ENCODE measurements at regions not wholly inside any gene's neighbourhood (a gene's known extent, or its start where the extent isn't known, plus 50 kb on each side); places are given as distances from the start of the nearest gene placed in this dataset.

- no peak overlapping the region for H3K4me3 ChIP-seq
- ATAC-seq (ENCODE audit: low FRiP score in 2 of 2) (no peak), DNase-seq (no peak)
- no peaks in the 10 kb centered on the region for H3K9me3 ChIP-seq
- no peaks in the 10 kb centered on the region for H3K27me3 ChIP-seq
- 90 to 91% methylated on average over 2 of the region's 2 CpGs for WGBS, 2 donors
- TF ChIP-seq POLR2A (IDR thresholded peaks at IDR 0.05) (no peak), EP300 (IDR thresholded peaks at IDR 0.05) (no peak)
- TF ChIP-seq, protein P1, sequence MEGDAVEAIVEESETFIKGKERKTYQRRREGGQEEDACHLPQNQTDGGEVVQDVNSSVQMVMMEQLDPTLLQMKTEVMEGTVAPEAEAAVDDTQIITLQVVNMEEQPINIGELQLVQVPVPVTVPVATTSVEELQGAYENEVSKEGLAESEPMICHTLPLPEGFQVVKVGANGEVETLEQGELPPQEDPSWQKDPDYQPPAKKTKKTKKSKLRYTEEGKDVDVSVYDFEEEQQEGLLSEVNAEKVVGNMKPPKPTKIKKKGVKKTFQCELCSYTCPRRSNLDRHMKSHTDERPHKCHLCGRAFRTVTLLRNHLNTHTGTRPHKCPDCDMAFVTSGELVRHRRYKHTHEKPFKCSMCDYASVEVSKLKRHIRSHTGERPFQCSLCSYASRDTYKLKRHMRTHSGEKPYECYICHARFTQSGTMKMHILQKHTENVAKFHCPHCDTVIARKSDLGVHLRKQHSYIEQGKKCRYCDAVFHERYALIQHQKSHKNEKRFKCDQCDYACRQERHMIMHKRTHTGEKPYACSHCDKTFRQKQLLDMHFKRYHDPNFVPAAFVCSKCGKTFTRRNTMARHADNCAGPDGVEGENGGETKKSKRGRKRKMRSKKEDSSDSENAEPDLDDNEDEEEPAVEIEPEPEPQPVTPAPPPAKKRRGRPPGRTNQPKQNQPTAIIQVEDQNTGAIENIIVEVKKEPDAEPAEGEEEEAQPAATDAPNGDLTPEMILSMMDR (IDR thresholded peaks at IDR 0.05), result peak in 2 of 6 experiments; percentile 9 to 25
- no peaks in the 10 kb centered on the region for H3K36me3 ChIP-seq
- no peak overlapping the region for H3K27ac ChIP-seq
- H3K4me1 ChIP-seq, result peaks cover 0 to 11% (median 0%) of the 10 kb centered on the region in 4 donors
Observed at GRCh38 chr11:59281177-59281576, 68.5 kb upstream of the MPEG1 start.

DNA sequence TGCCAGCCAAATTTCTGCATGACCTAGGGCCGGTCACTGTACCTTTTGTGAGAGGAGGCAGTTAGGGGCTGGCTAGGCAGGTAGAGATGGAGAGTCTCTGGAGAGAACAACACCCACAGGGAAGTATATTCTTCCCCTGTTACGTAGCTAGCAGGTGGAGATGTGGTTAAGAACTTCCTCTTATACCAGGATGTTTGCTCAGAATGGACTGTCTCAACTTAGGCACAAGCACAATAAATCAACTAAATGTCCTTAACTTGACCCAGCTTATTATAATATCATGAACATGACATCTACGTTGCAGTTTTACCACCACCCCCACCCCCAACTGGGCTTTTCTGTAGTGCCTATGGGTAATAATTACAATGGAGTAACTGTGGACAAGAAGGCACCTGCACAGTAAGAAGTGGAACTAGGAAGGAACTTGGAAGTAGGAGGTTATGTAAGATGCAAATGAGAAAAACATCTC lies 60.7 kb upstream of the MPEG1 start:
- WGBS, 2 donors, result 25 to 35% methylated on average over 3 of the region's 3 CpGs
- ATAC-seq (ENCODE audit: low FRiP score in 2 of 2) (peak; percentile 61 to 64), DNase-seq (peak in 1 of 2 donors; percentile 31)
- peak overlapping the region in 3 of 4 donors; percentile 17 to 60 (median 48) for H3K27ac ChIP-seq
- H3K4me1 ChIP-seq, result peaks cover 0 to 9% (median 5%) of the 10 kb centered on the region in 4 donors
- H3K27me3 ChIP-seq, result no peaks in the 10 kb centered on the region
- TF ChIP-seq POLR2AphosphoS5 (IDR thresholded peaks at IDR 0.05), result no peak
- TF ChIP-seq EP300 (IDR thresholded peaks at IDR 0.05), result peak in 1 of 4 donors; percentile 46
- TF ChIP-seq, protein P1 (IDR thresholded peaks at IDR 0.05), result no peak
- TF ChIP-seq POLR2A (IDR thresholded peaks at IDR 0.05), result no peak
- no peaks in the 10 kb centered on the region for H3K36me3 ChIP-seq
- no peaks in the 10 kb centered on the region for H3K9me3 ChIP-seq
- H3K4me3 ChIP-seq, result no peak overlapping the region

DNA sequence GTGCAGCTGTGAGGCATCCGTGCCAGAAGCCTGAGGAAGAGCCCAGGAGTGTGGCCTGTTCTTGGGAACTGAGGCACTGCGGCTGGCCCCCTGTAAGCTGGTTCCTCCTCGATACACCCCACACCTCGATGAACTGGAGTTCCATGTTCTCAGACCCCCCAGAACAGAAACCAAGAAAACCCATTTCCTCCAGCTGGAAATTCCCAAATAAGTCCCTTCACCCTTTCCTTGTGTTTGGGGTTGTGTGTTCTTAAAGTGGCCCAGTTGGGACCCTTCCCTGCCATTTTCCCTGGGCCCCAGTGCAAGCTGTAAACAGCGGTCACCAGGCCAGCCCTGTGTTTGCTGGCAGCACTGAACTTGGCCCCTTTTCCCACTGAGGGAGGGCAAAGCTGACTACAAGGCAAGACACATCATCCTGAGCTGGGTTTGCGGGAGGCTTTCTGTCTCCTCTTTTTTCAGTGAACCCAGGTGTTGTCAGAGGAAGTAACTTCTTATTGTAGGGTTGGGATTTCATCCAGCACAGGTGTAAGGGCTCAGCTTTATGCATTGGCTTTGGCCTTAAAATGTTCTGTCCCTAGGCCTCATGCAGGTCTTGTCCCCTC lies 60.1 kb upstream of the MPEG1 start:
- peak in 1 of 2 donors; percentile 11 for ATAC-seq (ENCODE audit: low FRiP score in 2 of 2)
- H3K27me3 ChIP-seq, result no peaks in the 10 kb centered on the region
- 78 to 95% methylated on average over 6 of the region's 6 CpGs for WGBS, 2 donors
- no peaks in the 10 kb centered on the region for H3K36me3 ChIP-seq
- no peak overlapping the region for H3K4me3 ChIP-seq
- peak overlapping the region in 3 of 4 donors; percentile 17 to 60 (median 48) for H3K27ac ChIP-seq
- TF ChIP-seq, protein P1 (IDR thresholded peaks at IDR 0.05), result no peak
- TF ChIP-seq POLR2AphosphoS5 (IDR thresholded peaks at IDR 0.05) (no peak), POLR2A (IDR thresholded peaks at IDR 0.05) (no peak), EP300 (IDR thresholded peaks at IDR 0.05) (no peak)
- peaks cover 0 to 9% (median 5%) of the 10 kb centered on the region in 4 donors for H3K4me1 ChIP-seq
- H3K9me3 ChIP-seq, result no peaks in the 10 kb centered on the region
- DNase-seq, result no peak

GRCh38 chr11:59271811-59272327 lies 59.1 kb upstream of the MPEG1 start:
- DNase-seq (no peak), ATAC-seq (ENCODE audit: low FRiP score in 2 of 2) (peak in 1 of 2 donors; percentile 16)
- Histone ChIP-seq H3K4me3 (no peak overlapping the region), H3K27me3 (no peaks in the 10 kb centered on the region), H3K27ac (no peak overlapping the region), H3K36me3 (no peaks in the 10 kb centered on the region), H3K4me1 (peaks cover 0 to 9% (median 5%) of the 10 kb centered on the region in 4 donors), H3K9me3 (no peaks in the 10 kb centered on the region)
- TF ChIP-seq EP300 (IDR thresholded peaks at IDR 0.05), result no peak
- TF ChIP-seq, protein P1 (IDR thresholded peaks at IDR 0.05), result no peak
- TF ChIP-seq POLR2A (IDR thresholded peaks at IDR 0.05), result no peak
- TF ChIP-seq POLR2AphosphoS5 (IDR thresholded peaks at IDR 0.05), result no peak
- WGBS, 2 donors, result 83 to 85% methylated on average over 2 to 4 of the region's 4 CpGs

All from upper lobe of left lung (tissue), 6 donors.